COLO668 (cell line): ENCODE measurements at regions not wholly inside any gene's neighbourhood (a gene's known extent, or its start where the extent isn't known, plus 50 kb on each side); places are given as distances from the start of the nearest gene placed in this dataset.
"Not testable (repeated sequence)": the region's sequence is repeated elsewhere in the genome, so short reads cannot be mapped to it uniquely, and the experiment has no call there.

ENCODE experiments used
- DNase-seq: peaks from one replicate; lab custom pipeline; 2025; ENCODE audit not compliant: unreplicated experiment; lab: John Stamatoyannopoulos, UW

GRCh38 chr4:77360451-77360850 is 203.4 kb downstream of the CCNG2 start:
- DNase-seq: peak; percentile 20

GRCh38 chr4:77366876-77367275 is 209.9 kb downstream of the CCNG2 start:
- DNase-seq: not testable (repeated sequence)

GRCh38 chr4:77367638-77368037 is 210.6 kb downstream of the CCNG2 start:
- DNase-seq: peak; percentile 41

- DNase-seq: no peak
Measured at GRCh38 chr4:77372375-77372774, 215.4 kb downstream of the CCNG2 start.

- no peak for DNase-seq
Measured at GRCh38 chr4:77375866-77376607, 219.0 kb downstream of the CCNG2 start.

- no peak for DNase-seq
Measured at GRCh38 chr4:77376788-77377460, 219.9 kb downstream of the CCNG2 start.

GRCh38 chr4:77384094-77384493 is 221.5 kb upstream of the CXCL13 start:
- DNase-seq: no peak

GRCh38 chr4:77385124-77385969 is 220.3 kb upstream of the CXCL13 start:
- DNase-seq: peak; percentile 63

- DNase-seq: no peak
Measured at GRCh38 chr4:77393996-77394395, 211.6 kb upstream of the CXCL13 start.

- no peak for DNase-seq
Measured at GRCh38 chr4:77395481-77395880, 210.1 kb upstream of the CXCL13 start.

- no peak for DNase-seq
Measured at GRCh38 chr4:77398256-77398655, 207.4 kb upstream of the CXCL13 start.

GRCh38 chr4:77399831-77400230 is 205.8 kb upstream of the CXCL13 start:
- no peak for DNase-seq

GRCh38 chr4:77413766-77414165 is 191.9 kb upstream of the CXCL13 start:
- DNase-seq: no peak

GRCh38 chr4:77415689-77416088 is 189.9 kb upstream of the CXCL13 start:
- no peak for DNase-seq

GRCh38 chr4:77418333-77418732 is 187.3 kb upstream of the CXCL13 start:
- DNase-seq: no peak

GRCh38 chr4:77430847-77431246 is 174.8 kb upstream of the CXCL13 start:
- DNase-seq: no peak

GRCh38 chr4:77431546-77431945 is 174.1 kb upstream of the CXCL13 start:
- no peak for DNase-seq

- DNase-seq: no peak
Measured at GRCh38 chr4:77432717-77433417, 172.8 kb upstream of the CXCL13 start.

- peak; percentile 11 for DNase-seq
Measured at GRCh38 chr4:77433418-77433733, 172.2 kb upstream of the CXCL13 start.

GRCh38 chr4:77434299-77435092 is 171.1 kb upstream of the CXCL13 start:
- DNase-seq: no peak
